ENCODE measurements at regions not wholly inside any gene's neighbourhood (a gene's known extent, or its start where the extent isn't known, plus 50 kb on each side); places are given as distances from the start of the nearest gene placed in this dataset.

- H3K4me3 ChIP-seq, result no peak overlapping the region
- no peaks in the 10 kb centered on the region for H3K36me3 ChIP-seq
- H3K27me3 ChIP-seq, result no peaks in the 10 kb centered on the region
- H3K27ac ChIP-seq, result no peak overlapping the region
- no peaks in the 10 kb centered on the region for H3K9me3 ChIP-seq (ENCODE audit: low read depth)
- no peak for TF ChIP-seq CTCF (IDR thresholded peaks at IDR 0.05; ENCODE audit: low read depth, low read length)
- DNase-seq (ENCODE audit: low read depth in 1 of 2, low spot score in 1 of 2), result no peak
- H3K4me1 ChIP-seq (ENCODE audit: low read depth), result peaks cover 13% of the 10 kb centered on the region
Measured at GRCh38 chr4:183832776-183833450, 72.2 kb upstream of the STOX2 start.

GRCh38 chr4:183834252-183834651 lies 70.9 kb upstream of the STOX2 start:
- Histone ChIP-seq H3K9me3 (ENCODE audit: low read depth) (no peaks in the 10 kb centered on the region), H3K4me1 (ENCODE audit: low read depth) (peaks cover 13% of the 10 kb centered on the region), H3K36me3 (no peaks in the 10 kb centered on the region), H3K27me3 (no peaks in the 10 kb centered on the region), H3K4me3 (no peak overlapping the region), H3K27ac (no peak overlapping the region)
- no peak for TF ChIP-seq CTCF (IDR thresholded peaks at IDR 0.05; ENCODE audit: low read depth, low read length)
- DNase-seq (ENCODE audit: low read depth in 1 of 2, low spot score in 1 of 2), result no peak

GRCh38 chr4:183837222-183837621 lies 67.9 kb upstream of the STOX2 start:
- Histone ChIP-seq H3K4me3 (no peak overlapping the region), H3K27ac (no peak overlapping the region), H3K9me3 (ENCODE audit: low read depth) (no peaks in the 10 kb centered on the region), H3K4me1 (ENCODE audit: low read depth) (peaks cover 13% of the 10 kb centered on the region), H3K36me3 (no peaks in the 10 kb centered on the region), H3K27me3 (no peaks in the 10 kb centered on the region)
- peak in 1 of 2 donors; percentile 66 for DNase-seq (ENCODE audit: low read depth in 1 of 2, low spot score in 1 of 2)
- no peak for TF ChIP-seq CTCF (IDR thresholded peaks at IDR 0.05; ENCODE audit: low read depth, low read length)

- no peak overlapping the region for H3K4me3 ChIP-seq
- no peaks in the 10 kb centered on the region for H3K36me3 ChIP-seq
- H3K9me3 ChIP-seq (ENCODE audit: low read depth), result no peaks in the 10 kb centered on the region
- no peaks in the 10 kb centered on the region for H3K27me3 ChIP-seq
- peaks cover 13% of the 10 kb centered on the region for H3K4me1 ChIP-seq (ENCODE audit: low read depth)
- peak; percentile 27 for TF ChIP-seq CTCF (IDR thresholded peaks at IDR 0.05; ENCODE audit: low read depth, low read length)
- H3K27ac ChIP-seq, result no peak overlapping the region
- DNase-seq (ENCODE audit: low read depth in 1 of 2, low spot score in 1 of 2), result peak; percentile 47 to 54
Measured at GRCh38 chr4:183838987-183839712, 66.0 kb upstream of the STOX2 start.

- peak; percentile 82 for TF ChIP-seq CTCF (IDR thresholded peaks at IDR 0.05; ENCODE audit: low read depth, low read length)
- Histone ChIP-seq H3K9me3 (ENCODE audit: low read depth) (no peaks in the 10 kb centered on the region), H3K27me3 (no peaks in the 10 kb centered on the region), H3K27ac (no peak overlapping the region), H3K36me3 (no peaks in the 10 kb centered on the region), H3K4me1 (ENCODE audit: low read depth) (peaks cover 13% of the 10 kb centered on the region), H3K4me3 (no peak overlapping the region)
- peak; percentile 87 to 93 for DNase-seq (ENCODE audit: low read depth in 1 of 2, low spot score in 1 of 2)
Measured at GRCh38 chr4:183840311-183840710, 64.8 kb upstream of the STOX2 start.
